ENCODE measurements at regions not wholly inside any gene's neighbourhood (a gene's known extent, or its start where the extent isn't known, plus 50 kb on each side); places are given as distances from the start of the nearest gene placed in this dataset.
"Not testable (repeated sequence)": the region's sequence is repeated elsewhere in the genome, so short reads cannot be mapped to it uniquely, and the experiment has no call there.

GRCh38 chr6:22215474-22215873 lies 81.4 kb downstream of the PRL start:
- POLR2A ChIA-PET; ATAC-seq (ENCODE audit: low read depth); H3K4me3 Mint-ChIP-seq; H3K36me3 Mint-ChIP-seq; H3K27ac Mint-ChIP-seq; H3K27me3 Mint-ChIP-seq; DNase-seq; H3K9me3 Mint-ChIP-seq; H3K4me1 Mint-ChIP-seq: not testable (repeated sequence)

GRCh38 chr6:22218410-22218809 lies 78.4 kb downstream of the PRL start:
- H3K9me3 Mint-ChIP-seq = no peaks in the 10 kb centered on the region
- H3K27ac Mint-ChIP-seq = no peak overlapping the region
- H3K27me3 Mint-ChIP-seq = no peaks in the 10 kb centered on the region
- H3K36me3 Mint-ChIP-seq = no peaks in the 10 kb centered on the region
- DNase-seq = no peak
- no peak for ATAC-seq (ENCODE audit: low read depth)
- no peak overlapping the region for H3K4me3 Mint-ChIP-seq
- no peaks in the 10 kb centered on the region for H3K4me1 Mint-ChIP-seq
- POLR2A ChIA-PET = no interaction called here

DNA sequence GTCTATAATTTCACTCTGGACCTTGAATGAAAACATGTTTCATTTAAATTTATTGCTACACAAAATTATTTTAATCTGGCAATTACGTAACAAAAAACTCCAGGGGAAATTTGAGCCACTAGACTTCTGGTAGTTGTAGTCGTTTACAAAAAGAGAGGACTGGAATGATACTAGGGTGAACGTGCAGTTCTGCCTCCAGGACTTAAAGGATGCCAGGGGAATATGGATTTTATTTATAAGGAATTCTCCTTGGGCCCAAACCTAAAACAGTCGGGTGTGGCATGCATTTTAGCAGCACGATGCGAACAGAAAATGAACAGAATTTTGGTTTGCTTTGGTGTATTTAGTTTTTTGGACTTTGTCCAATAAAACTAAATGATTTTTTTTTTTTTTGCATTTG lies 76.9 kb downstream of the PRL start:
- no peaks in the 10 kb centered on the region for H3K4me1 Mint-ChIP-seq
- ATAC-seq (ENCODE audit: low read depth) (no peak), DNase-seq (no peak)
- H3K9me3 Mint-ChIP-seq = no peaks in the 10 kb centered on the region
- POLR2A ChIA-PET = no interaction called here
- H3K4me3 Mint-ChIP-seq = no peak overlapping the region
- H3K27ac Mint-ChIP-seq = no peak overlapping the region
- H3K27me3 Mint-ChIP-seq = no peaks in the 10 kb centered on the region
- H3K36me3 Mint-ChIP-seq = no peaks in the 10 kb centered on the region

GRCh38 chr6:22221211-22221610 lies 75.6 kb downstream of the PRL start:
- DNase-seq (no peak), ATAC-seq (ENCODE audit: low read depth) (no peak)
- no peaks in the 10 kb centered on the region for H3K4me1 Mint-ChIP-seq
- no peak overlapping the region for H3K27ac Mint-ChIP-seq
- POLR2A ChIA-PET = no interaction called here
- no peaks in the 10 kb centered on the region for H3K9me3 Mint-ChIP-seq
- no peaks in the 10 kb centered on the region for H3K36me3 Mint-ChIP-seq
- H3K27me3 Mint-ChIP-seq = no peaks in the 10 kb centered on the region
- no peak overlapping the region for H3K4me3 Mint-ChIP-seq

- DNase-seq (no peak), ATAC-seq (ENCODE audit: low read depth) (no peak)
- no peak overlapping the region for H3K27ac Mint-ChIP-seq
- no peaks in the 10 kb centered on the region for H3K4me1 Mint-ChIP-seq
- H3K4me3 Mint-ChIP-seq = no peak overlapping the region
- no peaks in the 10 kb centered on the region for H3K27me3 Mint-ChIP-seq
- no peaks in the 10 kb centered on the region for H3K9me3 Mint-ChIP-seq
- no peaks in the 10 kb centered on the region for H3K36me3 Mint-ChIP-seq
- POLR2A ChIA-PET = no interaction called here
Measured at GRCh38 chr6:22221630-22222029, 75.2 kb downstream of the PRL start.

DNA sequence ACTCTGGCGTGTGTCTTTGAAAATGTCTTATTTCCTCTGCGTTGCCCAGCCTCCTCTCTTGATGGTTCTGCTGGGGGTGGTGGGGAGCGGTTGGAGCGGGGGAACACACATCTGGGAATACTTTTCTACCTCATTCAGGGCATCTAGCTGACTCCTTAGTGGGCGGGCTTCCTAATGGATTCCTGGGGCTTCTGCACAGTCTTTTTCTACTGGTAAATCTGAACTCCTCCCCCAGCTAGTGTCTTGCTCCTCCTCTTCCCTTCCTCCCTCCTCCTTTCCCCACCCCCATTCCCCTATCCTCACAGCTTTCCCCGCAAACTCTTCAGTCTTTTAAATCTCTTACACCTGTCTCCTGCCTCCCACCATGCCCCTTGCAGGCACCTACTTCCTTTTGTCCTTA lies 74.4 kb downstream of the PRL start:
- no peaks in the 10 kb centered on the region for H3K36me3 Mint-ChIP-seq
- POLR2A ChIA-PET = no interaction called here
- ATAC-seq (ENCODE audit: low read depth) (no peak), DNase-seq (no peak)
- H3K27me3 Mint-ChIP-seq = no peaks in the 10 kb centered on the region
- no peaks in the 10 kb centered on the region for H3K4me1 Mint-ChIP-seq
- H3K9me3 Mint-ChIP-seq = no peaks in the 10 kb centered on the region
- no peak overlapping the region for H3K4me3 Mint-ChIP-seq
- H3K27ac Mint-ChIP-seq = no peak overlapping the region

DNA sequence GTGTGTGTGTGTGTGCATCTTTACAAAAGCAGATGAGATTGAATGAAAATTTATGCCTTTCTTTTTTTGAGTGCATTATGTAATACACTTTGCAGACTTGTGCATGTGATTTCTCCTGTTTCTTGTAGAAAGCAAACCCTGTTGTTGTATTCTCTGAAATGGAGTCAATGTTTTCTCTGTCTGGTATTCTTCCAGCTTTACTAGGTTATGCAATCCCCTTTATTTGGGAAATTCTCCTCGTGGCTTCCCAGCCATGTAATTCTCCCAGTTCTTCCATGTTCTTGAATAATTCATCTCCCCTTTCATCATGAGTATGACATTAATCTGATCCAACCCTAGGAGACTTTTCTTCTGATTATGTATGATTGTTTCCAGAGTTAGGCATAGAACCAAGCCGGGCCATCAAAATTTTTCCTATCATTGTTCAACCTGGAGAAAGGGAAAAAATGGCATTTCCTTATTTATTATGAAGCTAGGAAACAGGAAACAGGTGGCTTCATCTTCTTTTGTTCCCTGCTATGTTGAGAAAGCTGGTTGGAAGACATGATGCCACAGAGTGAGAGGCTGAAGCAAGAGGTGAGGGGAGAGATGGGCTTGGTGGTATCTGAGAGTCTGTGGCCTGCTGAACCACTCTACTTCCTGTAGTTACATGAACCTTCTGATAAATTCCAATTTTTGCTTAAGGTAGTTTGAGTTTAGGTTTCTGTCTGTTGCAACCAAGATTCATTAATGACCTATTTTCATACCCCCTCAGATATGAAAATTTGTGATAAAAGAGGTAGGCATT lies 68.8 kb downstream of the PRL start:
- no peak for ATAC-seq (ENCODE audit: low read depth)
- H3K9me3 Mint-ChIP-seq = no peaks in the 10 kb centered on the region
- no peak for DNase-seq
- POLR2A ChIA-PET = no interaction called here
- no peaks in the 10 kb centered on the region for H3K4me1 Mint-ChIP-seq
- H3K36me3 Mint-ChIP-seq = no peaks in the 10 kb centered on the region
- H3K27me3 Mint-ChIP-seq = no peaks in the 10 kb centered on the region
- H3K4me3 Mint-ChIP-seq = no peak overlapping the region
- no peak overlapping the region for H3K27ac Mint-ChIP-seq

- Mint-ChIP-seq H3K4me1 (no peaks in the 10 kb centered on the region), H3K27ac (no peak overlapping the region), H3K36me3 (no peaks in the 10 kb centered on the region), H3K27me3 (no peaks in the 10 kb centered on the region), H3K4me3 (no peak overlapping the region), H3K9me3 (peaks cover 2% of the 10 kb centered on the region)
- POLR2A ChIA-PET = no interaction called here
- no peak for DNase-seq
- no peak for ATAC-seq (ENCODE audit: low read depth)
Measured at GRCh38 chr6:22231050-22231449, 65.8 kb downstream of the PRL start.

DNA sequence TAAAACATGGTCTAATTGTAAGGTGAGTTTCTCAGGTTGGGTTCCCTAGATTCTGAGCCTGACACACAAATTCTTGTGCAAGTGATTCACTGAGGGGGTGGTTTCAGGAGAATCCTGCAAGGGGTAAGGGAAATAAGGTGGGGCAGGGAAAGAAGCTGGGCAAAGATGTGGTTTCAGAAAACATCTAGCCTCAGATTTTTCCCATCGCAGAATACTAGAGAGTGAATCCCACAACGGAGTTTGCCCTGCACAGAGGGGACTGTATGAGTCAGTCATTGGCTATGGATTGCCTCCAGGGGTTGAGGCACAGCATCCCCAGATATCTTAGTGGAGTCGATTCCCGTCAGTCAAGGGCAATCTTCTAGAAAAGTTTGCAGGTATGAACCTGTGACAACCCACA lies 65.2 kb downstream of the PRL start:
- H3K9me3 Mint-ChIP-seq = peaks cover 2% of the 10 kb centered on the region
- no peaks in the 10 kb centered on the region for H3K36me3 Mint-ChIP-seq
- DNase-seq = no peak
- POLR2A ChIA-PET = no interaction called here
- ATAC-seq (ENCODE audit: low read depth) = no peak
- no peaks in the 10 kb centered on the region for H3K4me1 Mint-ChIP-seq
- no peaks in the 10 kb centered on the region for H3K27me3 Mint-ChIP-seq
- no peak overlapping the region for H3K27ac Mint-ChIP-seq
- H3K4me3 Mint-ChIP-seq = no peak overlapping the region

- Mint-ChIP-seq H3K4me1 (no peaks in the 10 kb centered on the region), H3K27ac (no peak overlapping the region), H3K27me3 (no peaks in the 10 kb centered on the region), H3K36me3 (no peaks in the 10 kb centered on the region), H3K4me3 (no peak overlapping the region), H3K9me3 (peaks cover 7% of the 10 kb centered on the region)
- POLR2A ChIA-PET = no interaction called here
- DNase-seq (no peak), ATAC-seq (ENCODE audit: low read depth) (no peak)
Measured at GRCh38 chr6:22236626-22237414, 60.0 kb downstream of the PRL start.

All from activated naive CD8-positive, alpha-beta T cell treated with anti-CD3 and anti-CD28 coated beads, Interleukin-2, amount 10 ng/mL, durations not matched to agents 7 days and 5 days (primary cell).